HG03175 (cell line): ENCODE measurements at regions not wholly inside any gene's neighbourhood (a gene's known extent, or its start where the extent isn't known, plus 50 kb on each side); places are given as distances from the start of the nearest gene placed in this dataset.
"Not testable (repeated sequence)": the region's sequence is repeated elsewhere in the genome, so short reads cannot be mapped to it uniquely, and the experiment has no call there.

ENCODE experiments used
- ATAC-seq: cut with Tn5 transposase; IDR thresholded peaks from one replicate; pipeline ENCODE4 v1.9.1; 2021; ENCODE audit warnings: mild to moderate bottlenecking, moderate library complexity; ENCODE audit not compliant: unreplicated experiment

DNA sequence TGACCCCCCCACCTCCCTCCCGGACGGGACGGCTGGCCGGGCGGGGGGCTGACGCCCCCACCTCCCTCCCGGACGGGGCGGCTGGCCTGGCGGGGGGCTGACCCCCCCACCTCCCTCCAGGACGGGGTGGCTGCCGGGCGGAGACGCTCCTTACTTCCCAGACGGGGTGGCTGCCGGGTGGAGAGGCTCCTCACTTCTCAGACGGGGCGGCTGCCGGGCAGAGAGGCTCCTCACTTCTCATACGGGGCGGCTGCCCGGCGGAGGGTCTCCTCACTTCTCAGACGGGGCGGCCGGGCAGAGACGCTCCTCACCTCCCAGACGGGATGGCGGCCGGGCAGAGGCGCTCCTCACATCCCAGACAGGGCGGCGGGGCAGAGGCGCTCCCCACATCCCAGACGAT lies 84.7 kb downstream of the OR2B2 start:
- not testable (repeated sequence) for ATAC-seq

GRCh38 chr6:27826612-27826985 lies 85.6 kb downstream of the OR2B2 start:
- not testable (repeated sequence) for ATAC-seq

GRCh38 chr6:27825848-27826611 lies 86.2 kb downstream of the OR2B2 start:
- not testable (repeated sequence) for ATAC-seq

GRCh38 chr6:27825025-27825793 lies 87.0 kb downstream of the OR2B2 start:
- ATAC-seq = no peak

DNA sequence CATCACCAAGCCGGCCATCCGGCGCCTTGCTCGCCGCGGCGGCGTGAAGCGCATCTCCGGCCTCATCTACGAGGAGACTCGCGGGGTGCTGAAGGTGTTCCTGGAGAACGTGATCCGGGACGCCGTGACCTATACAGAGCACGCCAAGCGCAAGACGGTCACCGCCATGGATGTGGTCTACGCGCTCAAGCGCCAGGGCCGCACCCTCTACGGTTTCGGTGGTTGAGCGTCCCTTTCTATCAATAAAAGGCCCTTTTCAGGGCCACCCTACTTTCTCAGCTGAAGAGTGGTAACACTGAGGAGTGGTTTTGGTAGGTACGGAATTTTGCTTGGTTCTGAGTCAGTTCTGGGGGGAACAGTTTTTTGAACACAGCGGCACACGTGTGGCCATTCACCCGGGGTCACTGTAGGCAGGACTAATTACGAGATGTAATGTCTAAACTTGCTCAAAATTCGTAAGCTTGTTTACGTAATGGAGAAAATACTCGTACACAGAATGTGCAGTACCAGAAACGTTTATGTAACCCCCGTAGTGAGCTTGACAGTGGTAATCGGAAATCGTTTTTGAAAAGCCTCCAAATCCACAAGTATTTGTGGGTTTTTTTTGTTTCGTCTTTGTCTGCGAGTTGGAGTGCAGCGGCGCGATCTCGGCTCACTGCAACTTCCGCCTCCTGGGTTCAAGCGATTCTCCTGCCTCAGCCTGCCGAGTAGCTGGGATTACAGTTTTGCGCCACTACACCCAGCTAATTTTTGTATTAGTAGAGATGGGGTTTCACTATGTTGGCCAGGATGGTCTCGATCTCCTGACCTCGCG lies 87.8 kb downstream of the OR2B2 start:
- peak; percentile 75 for ATAC-seq

- ATAC-seq = peak; percentile 65
Observed at GRCh38 chr6:27823714-27824210, 88.4 kb downstream of the OR2B2 start.

DNA sequence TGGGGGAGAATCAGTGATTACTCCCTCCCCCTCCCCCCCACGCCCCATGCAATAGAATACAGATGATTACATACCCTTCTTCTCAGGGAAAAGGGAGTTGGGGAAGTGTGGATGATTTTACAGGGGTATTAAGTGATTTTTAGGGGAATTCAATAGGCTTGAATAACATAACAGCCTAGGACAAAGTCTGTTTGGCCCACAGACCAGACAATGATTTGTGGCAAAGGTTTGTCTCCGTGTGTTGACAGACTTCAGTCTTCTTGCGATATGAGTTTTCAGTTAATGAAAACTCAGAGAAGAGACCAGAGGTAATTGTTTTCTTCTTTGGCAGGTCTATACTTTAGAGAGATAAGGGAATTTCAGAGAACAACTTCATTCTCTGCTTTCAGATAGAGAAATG lies 95.3 kb downstream of the OR2B2 start:
- no peak for ATAC-seq

- peak; percentile 65 for ATAC-seq
Observed at GRCh38 chr6:27814665-27815424, 97.4 kb downstream of the OR2B2 start.

DNA sequence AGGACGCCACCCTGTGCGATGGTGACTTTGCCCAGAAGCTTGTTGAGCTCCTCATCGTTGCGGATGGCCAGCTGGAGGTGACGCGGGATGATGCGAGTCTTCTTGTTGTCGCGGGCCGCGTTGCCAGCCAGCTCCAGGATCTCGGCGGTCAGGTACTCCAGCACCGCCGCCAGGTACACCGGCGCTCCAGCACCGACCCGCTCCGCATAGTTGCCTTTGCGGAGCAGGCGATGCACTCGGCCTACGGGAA lies 97.9 kb downstream of the OR2B2 start:
- ATAC-seq = peak; percentile 15

DNA sequence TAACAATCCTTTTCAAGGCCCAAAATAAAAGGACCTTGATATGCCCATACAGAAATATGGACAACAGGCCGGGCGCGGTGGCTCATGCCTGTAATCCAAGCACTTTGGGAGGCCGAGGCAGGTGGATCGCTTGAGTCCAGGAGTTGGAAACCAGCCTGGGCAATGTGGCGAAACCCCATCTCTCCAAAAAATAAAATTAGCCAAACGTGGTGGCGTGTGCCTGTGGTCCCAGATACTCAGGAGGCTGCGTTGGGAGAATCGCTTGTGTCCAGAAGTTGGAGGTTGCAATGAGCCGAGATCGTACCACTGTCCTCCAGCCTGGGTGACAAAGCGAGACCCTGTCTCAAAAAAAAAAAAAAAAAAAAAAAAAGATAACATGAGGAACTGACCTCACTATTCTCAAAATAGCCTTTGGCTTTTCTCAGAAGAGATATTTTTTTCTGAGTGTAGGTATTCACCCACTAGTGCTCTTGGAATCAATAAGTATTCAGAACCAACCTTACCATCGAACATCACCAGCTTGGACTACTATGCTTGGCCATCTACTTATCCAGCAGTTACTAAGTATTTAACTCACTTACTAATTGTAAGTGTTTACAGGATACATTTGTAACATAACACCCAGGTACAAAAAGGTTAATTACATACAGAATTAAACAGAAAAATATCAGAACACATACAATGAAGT lies 99.2 kb downstream of the OR2B2 start:
- ATAC-seq = no peak

DNA sequence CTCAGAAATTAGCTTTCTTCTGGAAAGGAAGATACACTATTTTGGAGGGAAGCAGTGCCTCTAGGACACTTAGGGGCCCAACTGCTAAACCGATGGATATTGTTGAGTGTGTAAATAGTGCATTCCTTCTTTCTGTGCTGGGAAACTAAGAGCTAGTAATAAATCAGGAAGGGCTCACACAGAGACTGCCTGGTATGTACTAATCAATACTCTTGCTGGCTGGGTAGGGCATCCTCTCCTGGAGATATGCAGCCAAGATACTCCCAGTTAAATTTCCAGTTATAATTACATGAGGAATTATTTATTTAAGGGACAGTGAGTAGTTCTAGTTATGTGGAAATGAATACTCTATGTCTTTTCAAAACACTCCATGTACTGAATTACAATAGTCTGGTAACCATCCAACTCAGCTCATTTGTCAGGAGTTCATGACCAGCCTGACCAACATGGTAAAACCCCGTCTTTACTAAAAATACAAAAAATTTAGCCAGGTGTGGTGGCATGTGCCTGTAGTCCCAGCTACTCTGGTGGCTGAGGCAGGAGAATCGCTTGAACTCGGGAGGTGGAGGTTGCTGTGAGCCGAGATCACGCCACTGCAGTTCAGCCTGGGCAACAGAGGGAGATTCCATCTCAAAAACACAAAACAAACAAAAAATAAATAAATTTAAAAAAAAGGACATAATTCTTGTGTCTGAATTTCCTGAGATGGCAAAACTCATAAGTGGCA lies 100.0 kb downstream of the OR2B2 start:
- ATAC-seq = no peak

DNA sequence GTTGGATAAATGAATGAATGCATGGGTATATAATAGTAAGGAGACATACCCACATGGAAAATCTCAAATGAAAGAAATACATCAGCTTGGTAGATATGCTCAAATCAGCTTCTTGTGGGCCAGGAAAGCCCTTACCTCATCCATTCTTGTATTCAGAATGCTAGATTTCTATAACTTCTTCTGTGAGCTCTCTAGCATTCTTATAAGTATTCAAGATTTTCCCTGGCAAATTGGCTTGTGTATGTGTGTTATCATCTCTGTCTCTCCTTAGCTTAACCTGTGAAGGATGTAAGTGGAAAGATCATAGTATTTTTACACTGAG lies 100.8 kb downstream of the OR2B2 start:
- no peak for ATAC-seq

GRCh38 chr6:27810768-27811450 lies 101.3 kb downstream of the OR2B2 start:
- no peak for ATAC-seq

- ATAC-seq = peak; percentile 25
Observed at GRCh38 chr6:27809939-27810767, 102.0 kb downstream of the OR2B2 start.

DNA sequence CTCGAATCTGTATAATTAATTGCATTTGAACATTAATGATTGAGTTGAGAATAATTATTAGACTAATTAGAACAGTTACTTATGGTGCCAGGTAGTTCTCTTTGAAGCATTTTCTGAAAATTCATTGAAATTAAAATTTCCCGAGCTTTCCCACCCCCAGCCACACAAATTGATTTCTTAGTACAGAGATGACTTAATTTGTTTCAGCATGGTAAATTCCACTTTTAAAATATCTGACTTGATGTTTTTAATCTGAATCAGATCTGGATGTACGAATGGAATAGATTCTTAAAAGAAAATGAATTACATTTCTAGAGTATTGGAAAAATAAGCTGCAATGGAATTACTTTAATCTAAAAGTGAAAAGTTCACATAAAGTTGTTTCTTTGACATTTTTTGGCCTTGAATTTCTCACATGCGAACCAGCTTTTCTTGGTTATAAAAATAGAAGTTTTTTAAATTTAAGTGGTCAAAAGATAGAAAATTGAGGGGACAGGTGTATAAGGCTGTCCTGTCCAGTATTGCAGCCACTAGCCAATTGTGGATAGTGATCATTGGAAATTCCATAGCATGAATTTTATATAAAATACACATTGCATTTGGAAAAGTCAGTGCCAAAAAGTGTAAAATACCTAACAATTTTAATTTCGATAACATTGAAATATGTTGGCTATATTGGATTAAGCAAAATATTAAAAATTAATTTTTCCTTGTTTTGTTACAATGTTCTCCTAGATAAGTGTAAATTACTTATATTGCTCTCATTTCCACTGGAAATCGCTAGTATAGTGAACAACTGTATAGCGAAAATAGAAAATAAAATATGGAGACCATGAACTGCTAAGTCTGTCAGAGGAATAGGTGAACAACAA lies 102.9 kb downstream of the OR2B2 start:
- ATAC-seq = no peak

- ATAC-seq = not testable (repeated sequence)
Observed at GRCh38 chr6:27808242-27809066, 103.7 kb downstream of the OR2B2 start.
